Osteoblast (primary cell): ENCODE measurements at regions not wholly inside any gene's neighbourhood (a gene's known extent, or its start where the extent isn't known, plus 50 kb on each side); places are given as distances from the start of the nearest gene placed in this dataset.

ENCODE experiments used
- DNase-seq: peaks from one replicate; pipeline ENCODE4 v3.0.0; 2011; ENCODE audit warnings: low spot score, mixed read lengths; ENCODE audit not compliant: insufficient read length; ENCODE audit errors: missing footprints
- H2AFZ ChIP-seq: 2 replicates; pipeline ENCODE4 v1.6.0; 2011; ENCODE audit warnings: mild to moderate bottlenecking, low read length
- H3K27ac ChIP-seq: 2 replicates; pipeline ENCODE4 v1.5.1; 2011; ENCODE audit warnings: mild to moderate bottlenecking, low read depth, low read length, moderate library complexity
- H3K27me3 ChIP-seq: 2 replicates; pipeline ENCODE4 v1.6.0; 2012; ENCODE audit warnings: mild to moderate bottlenecking, control low read depth, inconsistent platforms, low read length, moderate library complexity; ENCODE audit not compliant: insufficient read depth
- H3K36me3 ChIP-seq: 2 replicates; pipeline ENCODE4 v1.5.1; 2011; ENCODE audit warnings: mild to moderate bottlenecking, low read length, control low read depth, moderate library complexity; ENCODE audit not compliant: insufficient read depth
- H3K4me1 ChIP-seq: 2 replicates; pipeline ENCODE4 v1.5.1; 2011; ENCODE audit warnings: mild to moderate bottlenecking, low read length, control low read depth, moderate library complexity; ENCODE audit not compliant: insufficient read depth
- H3K4me2 ChIP-seq: 2 replicates; pipeline ENCODE4 v1.6.0; 2011; ENCODE audit warnings: mild to moderate bottlenecking, low read length; ENCODE audit not compliant: insufficient read depth
- H3K4me3 ChIP-seq: fragments of 200-600 bp; sonication (generic); 3 replicates; pipeline ENCODE4 v1.5.1; 2012; ENCODE audit warnings: mild to moderate bottlenecking, low read length, inconsistent platforms; ENCODE audit not compliant: insufficient read depth
- H3K79me2 ChIP-seq: 2 replicates; pipeline ENCODE4 v1.6.0; 2012; ENCODE audit warnings: mild to moderate bottlenecking, low read length, control low read depth, inconsistent platforms; ENCODE audit not compliant: insufficient read depth
- H3K9me3 ChIP-seq: 2 replicates; pipeline ENCODE4 v1.5.1; 2011; ENCODE audit warnings: low read depth, low read length, control low read depth
- H4K20me1 ChIP-seq: 2 replicates; pipeline ENCODE4 v1.6.0; 2012; ENCODE audit warnings: mild to moderate bottlenecking, low read length, control low read depth; ENCODE audit not compliant: insufficient read depth
- TF ChIP-seq, protein P1 (sequence below): IDR thresholded peaks from 2 replicates; pipeline ENCODE4 v1.5.1; 2011; ENCODE audit warnings: mild to moderate bottlenecking, low read depth, low read length, moderate library complexity; ENCODE audit errors: extremely low read depth

DNA sequence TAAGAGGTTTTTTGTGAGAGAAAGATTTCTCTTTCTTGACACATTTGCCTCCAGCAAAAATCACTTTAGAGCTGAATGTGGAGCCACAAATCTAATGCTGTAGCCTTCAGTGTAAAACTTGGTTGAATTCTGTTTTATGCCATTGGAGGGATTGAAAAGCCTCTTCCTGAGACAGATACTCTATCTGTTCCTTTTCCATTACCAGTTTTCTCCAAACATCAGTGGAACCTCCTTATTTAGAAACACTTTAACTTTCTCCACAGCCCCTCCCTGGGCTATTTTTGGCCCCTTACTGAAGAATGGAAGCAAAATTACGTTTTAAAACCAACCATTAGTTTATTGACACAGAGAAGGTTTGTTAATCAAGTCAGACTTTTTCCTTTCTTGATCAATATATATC is 155.3 kb downstream of the PJA2 start:
- no peak for DNase-seq
- H4K20me1 ChIP-seq: no peaks in the 10 kb centered on the region
- no peak overlapping the region for H3K4me2 ChIP-seq
- H2AFZ ChIP-seq: no peak overlapping the region
- no peaks in the 10 kb centered on the region for H3K27me3 ChIP-seq
- no peak overlapping the region for H3K4me3 ChIP-seq
- no peaks in the 10 kb centered on the region for H3K79me2 ChIP-seq
- no peaks in the 10 kb centered on the region for H3K36me3 ChIP-seq
- no peaks in the 10 kb centered on the region for H3K9me3 ChIP-seq
- TF ChIP-seq, protein P1, sequence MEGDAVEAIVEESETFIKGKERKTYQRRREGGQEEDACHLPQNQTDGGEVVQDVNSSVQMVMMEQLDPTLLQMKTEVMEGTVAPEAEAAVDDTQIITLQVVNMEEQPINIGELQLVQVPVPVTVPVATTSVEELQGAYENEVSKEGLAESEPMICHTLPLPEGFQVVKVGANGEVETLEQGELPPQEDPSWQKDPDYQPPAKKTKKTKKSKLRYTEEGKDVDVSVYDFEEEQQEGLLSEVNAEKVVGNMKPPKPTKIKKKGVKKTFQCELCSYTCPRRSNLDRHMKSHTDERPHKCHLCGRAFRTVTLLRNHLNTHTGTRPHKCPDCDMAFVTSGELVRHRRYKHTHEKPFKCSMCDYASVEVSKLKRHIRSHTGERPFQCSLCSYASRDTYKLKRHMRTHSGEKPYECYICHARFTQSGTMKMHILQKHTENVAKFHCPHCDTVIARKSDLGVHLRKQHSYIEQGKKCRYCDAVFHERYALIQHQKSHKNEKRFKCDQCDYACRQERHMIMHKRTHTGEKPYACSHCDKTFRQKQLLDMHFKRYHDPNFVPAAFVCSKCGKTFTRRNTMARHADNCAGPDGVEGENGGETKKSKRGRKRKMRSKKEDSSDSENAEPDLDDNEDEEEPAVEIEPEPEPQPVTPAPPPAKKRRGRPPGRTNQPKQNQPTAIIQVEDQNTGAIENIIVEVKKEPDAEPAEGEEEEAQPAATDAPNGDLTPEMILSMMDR: no peak
- H3K4me1 ChIP-seq: no peaks in the 10 kb centered on the region
- no peak overlapping the region for H3K27ac ChIP-seq

DNA sequence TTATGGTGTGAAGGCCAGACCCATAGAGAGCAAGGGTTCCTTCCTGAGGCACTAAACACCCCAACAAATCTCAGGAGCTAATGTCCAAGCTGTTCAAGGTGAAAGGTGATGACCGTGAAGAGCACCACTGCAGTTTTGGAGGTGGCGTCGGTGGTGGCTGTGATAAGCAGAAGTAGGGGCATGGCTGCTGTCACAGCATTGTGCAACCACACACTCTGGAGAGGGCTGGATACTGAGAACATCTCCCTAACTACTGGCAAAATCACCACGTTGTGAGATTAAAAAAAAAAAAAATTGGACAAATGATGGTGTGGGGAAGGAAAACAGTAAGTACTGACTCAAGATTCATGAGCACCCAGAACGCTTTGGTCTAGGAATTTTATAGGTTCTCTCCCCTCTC is 156.5 kb downstream of the PJA2 start:
- H3K36me3 ChIP-seq: no peaks in the 10 kb centered on the region
- no peaks in the 10 kb centered on the region for H3K9me3 ChIP-seq
- H3K79me2 ChIP-seq: no peaks in the 10 kb centered on the region
- DNase-seq: peak; percentile 68
- H3K27me3 ChIP-seq: no peaks in the 10 kb centered on the region
- H4K20me1 ChIP-seq: no peaks in the 10 kb centered on the region
- no peak overlapping the region for H2AFZ ChIP-seq
- H3K4me2 ChIP-seq: no peak overlapping the region
- TF ChIP-seq, protein P1: no peak
- H3K4me3 ChIP-seq: no peak overlapping the region
- H3K4me1 ChIP-seq: no peaks in the 10 kb centered on the region
- no peak overlapping the region for H3K27ac ChIP-seq

DNA sequence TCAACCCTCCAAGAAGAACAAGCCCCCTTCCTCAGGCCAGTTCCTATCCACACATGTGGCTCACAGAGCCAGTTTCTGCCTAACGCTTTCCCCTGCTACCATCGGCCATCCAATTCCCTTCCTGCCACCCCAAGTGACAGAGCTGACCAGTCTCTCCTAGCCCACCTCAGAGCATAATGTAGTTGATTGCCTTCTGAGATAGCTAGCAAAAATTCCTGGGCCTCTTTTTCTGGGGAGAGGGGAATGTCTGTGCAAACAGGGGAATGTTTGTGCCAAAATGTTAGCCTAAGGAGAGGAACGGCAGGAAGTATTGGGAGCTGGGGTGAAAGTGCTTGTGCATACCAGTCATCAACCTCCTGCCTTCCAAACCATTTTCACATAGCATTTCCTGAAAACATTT is 157.0 kb downstream of the PJA2 start:
- DNase-seq: peak; percentile 26
- H3K4me1 ChIP-seq: no peaks in the 10 kb centered on the region
- H3K27me3 ChIP-seq: no peaks in the 10 kb centered on the region
- H4K20me1 ChIP-seq: no peaks in the 10 kb centered on the region
- H3K79me2 ChIP-seq: no peaks in the 10 kb centered on the region
- H3K4me3 ChIP-seq: no peak overlapping the region
- H2AFZ ChIP-seq: no peak overlapping the region
- H3K4me2 ChIP-seq: no peak overlapping the region
- TF ChIP-seq, protein P1: no peak
- H3K36me3 ChIP-seq: no peaks in the 10 kb centered on the region
- H3K9me3 ChIP-seq: no peaks in the 10 kb centered on the region
- no peak overlapping the region for H3K27ac ChIP-seq

DNA sequence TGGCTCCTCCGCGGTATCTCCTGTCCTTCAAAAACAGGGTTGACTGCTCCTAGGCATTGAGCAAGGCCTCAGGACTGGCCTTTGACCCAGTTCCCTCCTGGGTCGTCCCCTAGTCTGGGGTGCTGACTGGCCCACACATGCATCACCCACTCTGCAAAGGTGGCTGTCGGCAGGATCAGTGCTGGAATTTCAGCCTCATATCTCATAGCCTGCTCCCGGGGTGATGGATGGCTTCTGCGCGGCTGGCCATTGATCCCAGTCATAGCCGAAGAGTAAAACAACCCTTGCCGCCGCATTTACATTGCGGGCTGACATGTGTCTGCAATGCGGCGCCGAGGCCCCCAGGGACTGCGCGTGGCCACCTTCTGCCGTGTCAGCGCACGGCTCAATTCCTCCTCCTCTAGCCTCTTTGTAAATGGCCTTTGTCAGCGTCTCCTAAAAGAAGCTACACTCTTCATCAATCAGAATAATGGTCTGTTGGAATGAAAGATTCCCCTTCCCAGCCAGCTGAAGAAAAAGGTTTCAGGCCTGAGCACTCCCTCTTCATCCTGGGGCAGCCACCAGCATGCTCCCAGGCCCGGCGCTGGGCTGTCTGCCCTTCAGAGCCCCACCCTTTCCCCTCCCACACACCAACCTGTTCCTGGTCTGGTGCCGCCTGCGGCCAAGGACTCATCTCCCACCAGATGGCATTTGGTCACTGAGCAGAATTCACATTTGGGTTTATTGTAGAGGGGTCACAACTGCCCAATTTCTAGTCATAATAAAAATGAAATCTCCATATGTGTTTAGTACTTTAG is 159.0 kb downstream of the PJA2 start:
- Histone ChIP-seq H3K4me1 (no peaks in the 10 kb centered on the region), H3K4me2 (no peak overlapping the region), H3K27ac (no peak overlapping the region), H4K20me1 (no peaks in the 10 kb centered on the region), H3K9me3 (peaks cover 2% of the 10 kb centered on the region), H3K27me3 (no peaks in the 10 kb centered on the region), H2AFZ (no peak overlapping the region), H3K36me3 (no peaks in the 10 kb centered on the region), H3K79me2 (no peaks in the 10 kb centered on the region), H3K4me3 (no peak overlapping the region)
- DNase-seq: peak; percentile 39
- TF ChIP-seq, protein P1: no peak
